Breast epithelium (tissue), 3 donors: ENCODE measurements at regions not wholly inside any gene's neighbourhood (a gene's known extent, or its start where the extent isn't known, plus 50 kb on each side); places are given as distances from the start of the nearest gene placed in this dataset.

Source experiments
- CTCF ChIP-seq, 3 donors: fragments of 450-650 bp; IDR thresholded peaks; one replicate each; pipeline ENCODE4 v1.5.1; 2016 to 2017; ENCODE audit warnings: antibody characterized with exemption in 3 of 3, mild to moderate bottlenecking in 3 of 3, moderate library complexity in 3 of 3
- POLR2A ChIP-seq: fragments of 450-650 bp; IDR thresholded peaks from one replicate; pipeline ENCODE4 v1.6.1; 2016; ENCODE audit warnings: antibody characterized with exemption, mild to moderate bottlenecking, moderate library complexity
- POLR2AphosphoS5 ChIP-seq, 3 donors: sonication (generic); formaldehyde crosslinking; IDR thresholded peaks; one replicate each; pipeline ENCODE4 v1.6.1; 2017; ENCODE audit warnings: antibody characterized with exemption in 3 of 3

GRCh38 chr7:49666764-49667163, 106.7 kb upstream of the VWC2 start:
- TF ChIP-seq CTCF (IDR thresholded peaks at IDR 0.05) = no peak
- TF ChIP-seq POLR2AphosphoS5 (IDR thresholded peaks at IDR 0.05) = no peak
- no peak for TF ChIP-seq POLR2A
